Lower leg skin (tissue), 3 donors: ENCODE measurements at regions not wholly inside any gene's neighbourhood (a gene's known extent, or its start where the extent isn't known, plus 50 kb on each side); places are given as distances from the start of the nearest gene placed in this dataset.

Experiments used
- POLR2A ChIP-seq, 2 donors: fragments of 450-650 bp; IDR thresholded peaks; one replicate each; pipeline ENCODE4 v1.6.1; 2016 to 2017; ENCODE audit warnings: antibody characterized with exemption in 2 of 2, mild to moderate bottlenecking in 1 of 2, moderate library complexity in 1 of 2
- TF ChIP-seq, protein P1 (sequence below), 3 donors: fragments of 450-650 bp; IDR thresholded peaks; one replicate each; pipeline ENCODE4 v1.5.1; 2016; ENCODE audit warnings: antibody characterized with exemption in 3 of 3, mild to moderate bottlenecking in 3 of 3, moderate library complexity in 2 of 3

DNA sequence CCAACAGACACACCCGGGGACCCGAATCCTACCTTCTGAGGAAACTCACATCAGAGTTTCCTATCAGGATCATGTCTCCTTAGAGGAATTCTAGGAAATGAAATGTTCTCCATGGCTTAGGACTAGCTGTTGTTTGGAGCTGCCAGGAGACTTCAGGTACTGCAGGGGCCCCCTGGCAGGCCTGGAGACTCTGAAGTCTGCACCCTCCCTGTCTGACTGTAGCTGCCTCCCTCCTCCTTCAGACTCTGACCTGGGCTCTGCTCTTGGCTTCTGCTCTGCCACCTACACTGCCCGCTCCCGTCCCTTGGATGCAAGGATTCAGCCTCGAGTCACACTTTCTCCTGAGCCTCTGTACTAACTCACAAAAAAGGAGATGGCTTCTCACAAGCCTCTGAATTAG, 232.8 kb downstream of the INHBA start:
- no peak for TF ChIP-seq POLR2A (IDR thresholded peaks at IDR 0.05)
- TF ChIP-seq, protein P1, sequence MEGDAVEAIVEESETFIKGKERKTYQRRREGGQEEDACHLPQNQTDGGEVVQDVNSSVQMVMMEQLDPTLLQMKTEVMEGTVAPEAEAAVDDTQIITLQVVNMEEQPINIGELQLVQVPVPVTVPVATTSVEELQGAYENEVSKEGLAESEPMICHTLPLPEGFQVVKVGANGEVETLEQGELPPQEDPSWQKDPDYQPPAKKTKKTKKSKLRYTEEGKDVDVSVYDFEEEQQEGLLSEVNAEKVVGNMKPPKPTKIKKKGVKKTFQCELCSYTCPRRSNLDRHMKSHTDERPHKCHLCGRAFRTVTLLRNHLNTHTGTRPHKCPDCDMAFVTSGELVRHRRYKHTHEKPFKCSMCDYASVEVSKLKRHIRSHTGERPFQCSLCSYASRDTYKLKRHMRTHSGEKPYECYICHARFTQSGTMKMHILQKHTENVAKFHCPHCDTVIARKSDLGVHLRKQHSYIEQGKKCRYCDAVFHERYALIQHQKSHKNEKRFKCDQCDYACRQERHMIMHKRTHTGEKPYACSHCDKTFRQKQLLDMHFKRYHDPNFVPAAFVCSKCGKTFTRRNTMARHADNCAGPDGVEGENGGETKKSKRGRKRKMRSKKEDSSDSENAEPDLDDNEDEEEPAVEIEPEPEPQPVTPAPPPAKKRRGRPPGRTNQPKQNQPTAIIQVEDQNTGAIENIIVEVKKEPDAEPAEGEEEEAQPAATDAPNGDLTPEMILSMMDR (IDR thresholded peaks at IDR 0.05), result no peak
